ENCODE measurements at regions not wholly inside any gene's neighbourhood (a gene's known extent, or its start where the extent isn't known, plus 50 kb on each side); places are given as distances from the start of the nearest gene placed in this dataset.

DNA sequence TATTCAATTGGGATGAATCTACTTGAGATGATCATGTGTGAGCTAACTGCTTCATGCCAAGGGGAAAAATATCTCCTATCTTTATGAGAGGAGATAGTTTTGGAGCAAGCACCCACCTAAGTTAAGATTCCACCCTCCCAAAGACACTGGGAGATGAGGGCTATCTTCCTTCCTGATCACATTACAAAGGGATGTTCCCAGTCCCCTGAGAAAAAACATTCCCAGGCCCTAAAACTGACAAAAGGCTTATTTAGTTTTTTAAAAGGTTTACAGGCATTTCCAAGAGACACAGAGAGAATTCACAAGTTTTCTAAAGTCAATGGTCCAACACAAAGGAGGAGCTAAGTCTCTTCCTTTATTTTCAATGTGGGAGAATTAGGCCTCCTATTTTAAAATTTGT is 401.5 kb downstream of the FBXO15 start:
- Histone ChIP-seq H2AFZ (no peak overlapping the region), H4K20me1 (ENCODE audit: insufficient read depth, poor library complexity, severe bottlenecking) (no peaks in the 10 kb centered on the region), H3K27me3 (no peaks in the 10 kb centered on the region), H3K9me3 (ENCODE audit: low read depth) (no peaks in the 10 kb centered on the region), H3K27ac (no peak overlapping the region), H3K36me3 (replicated peaks; ENCODE audit: insufficient read depth, low read depth) (no peaks in the 10 kb centered on the region), H3K4me2 (no peak overlapping the region), H3K4me1 (ENCODE audit: insufficient read depth) (no peaks in the 10 kb centered on the region), H3K9me2 (replicated peaks; ENCODE audit: insufficient read depth) (no peaks in the 10 kb centered on the region), H3K4me3 (no peak overlapping the region), H3K79me2 (no peaks in the 10 kb centered on the region)
- TF ChIP-seq, protein P1, sequence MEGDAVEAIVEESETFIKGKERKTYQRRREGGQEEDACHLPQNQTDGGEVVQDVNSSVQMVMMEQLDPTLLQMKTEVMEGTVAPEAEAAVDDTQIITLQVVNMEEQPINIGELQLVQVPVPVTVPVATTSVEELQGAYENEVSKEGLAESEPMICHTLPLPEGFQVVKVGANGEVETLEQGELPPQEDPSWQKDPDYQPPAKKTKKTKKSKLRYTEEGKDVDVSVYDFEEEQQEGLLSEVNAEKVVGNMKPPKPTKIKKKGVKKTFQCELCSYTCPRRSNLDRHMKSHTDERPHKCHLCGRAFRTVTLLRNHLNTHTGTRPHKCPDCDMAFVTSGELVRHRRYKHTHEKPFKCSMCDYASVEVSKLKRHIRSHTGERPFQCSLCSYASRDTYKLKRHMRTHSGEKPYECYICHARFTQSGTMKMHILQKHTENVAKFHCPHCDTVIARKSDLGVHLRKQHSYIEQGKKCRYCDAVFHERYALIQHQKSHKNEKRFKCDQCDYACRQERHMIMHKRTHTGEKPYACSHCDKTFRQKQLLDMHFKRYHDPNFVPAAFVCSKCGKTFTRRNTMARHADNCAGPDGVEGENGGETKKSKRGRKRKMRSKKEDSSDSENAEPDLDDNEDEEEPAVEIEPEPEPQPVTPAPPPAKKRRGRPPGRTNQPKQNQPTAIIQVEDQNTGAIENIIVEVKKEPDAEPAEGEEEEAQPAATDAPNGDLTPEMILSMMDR (IDR thresholded peaks at IDR 0.05; ENCODE audit: poor library complexity) = no peak
- TF ChIP-seq EZH2 (IDR thresholded peaks at IDR 0.05; ENCODE audit: borderline replicate concordance) (no peak), EZH2phosphoT487 (IDR thresholded peaks at IDR 0.05; ENCODE audit: low read depth, severe bottlenecking, unreplicated experiment) (no peak)
- DNase-seq (ENCODE audit: low spot score) = no peak

DNA sequence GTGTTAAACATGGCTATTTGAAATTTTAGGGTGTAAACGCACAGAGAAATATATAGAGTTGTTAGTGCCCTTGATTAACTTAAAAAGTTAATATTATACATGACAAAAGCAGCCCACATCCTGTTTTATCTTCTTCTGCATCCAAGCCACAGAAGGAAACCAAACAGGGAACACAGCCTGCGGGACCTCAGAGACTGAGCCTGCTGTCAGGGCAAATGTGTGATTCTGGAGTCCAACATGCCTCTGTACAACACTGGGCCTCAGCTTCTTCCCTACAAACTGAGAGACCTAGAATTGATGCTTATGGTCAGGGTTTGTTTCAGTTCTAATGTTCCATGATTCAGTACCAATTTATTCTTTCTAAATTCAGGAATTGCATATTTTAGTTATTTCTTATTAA is 404.7 kb downstream of the FBXO15 start:
- no peaks in the 10 kb centered on the region for H3K9me2 ChIP-seq (replicated peaks; ENCODE audit: insufficient read depth)
- H3K9me3 ChIP-seq (ENCODE audit: low read depth) = no peaks in the 10 kb centered on the region
- no peak overlapping the region for H3K4me2 ChIP-seq
- no peak for TF ChIP-seq EZH2 (IDR thresholded peaks at IDR 0.05; ENCODE audit: borderline replicate concordance)
- no peak for TF ChIP-seq EZH2phosphoT487 (IDR thresholded peaks at IDR 0.05; ENCODE audit: low read depth, severe bottlenecking, unreplicated experiment)
- TF ChIP-seq, protein P1 (IDR thresholded peaks at IDR 0.05; ENCODE audit: poor library complexity) = no peak
- no peaks in the 10 kb centered on the region for H4K20me1 ChIP-seq (ENCODE audit: insufficient read depth, poor library complexity, severe bottlenecking)
- 85% methylated on average over 2 of the region's 2 CpGs for WGBS (ENCODE audit: low lambda C conversion rate, missing lambda C conversion rate)
- H3K27ac ChIP-seq = no peak overlapping the region
- no peaks in the 10 kb centered on the region for H3K4me1 ChIP-seq (ENCODE audit: insufficient read depth)
- H3K4me3 ChIP-seq = no peak overlapping the region
- no peak overlapping the region for H2AFZ ChIP-seq
- no peaks in the 10 kb centered on the region for H3K79me2 ChIP-seq
- no peak for DNase-seq (ENCODE audit: low spot score)
- H3K36me3 ChIP-seq (replicated peaks; ENCODE audit: insufficient read depth, low read depth) = no peaks in the 10 kb centered on the region
- no peaks in the 10 kb centered on the region for H3K27me3 ChIP-seq

DNA sequence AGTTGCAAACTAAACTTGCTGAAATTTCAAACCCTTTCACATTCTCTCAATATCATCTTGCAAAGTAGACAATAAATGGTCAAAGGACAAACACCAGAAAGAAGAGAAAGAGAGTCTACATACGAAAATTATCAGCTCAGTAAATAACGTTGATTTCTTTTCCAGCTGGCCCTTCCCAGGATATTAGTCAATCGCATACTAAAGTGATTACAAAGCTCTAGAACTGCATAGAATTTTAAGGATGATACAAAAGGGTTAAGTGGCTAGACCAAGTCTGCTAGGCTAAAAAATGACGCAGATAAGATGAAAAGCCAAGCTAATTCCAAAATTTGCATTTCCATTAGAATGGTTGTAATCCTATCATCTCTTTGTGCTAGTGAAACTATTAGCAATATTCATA is 405.7 kb downstream of the FBXO15 start:
- no peak overlapping the region for H2AFZ ChIP-seq
- no peaks in the 10 kb centered on the region for H4K20me1 ChIP-seq (ENCODE audit: insufficient read depth, poor library complexity, severe bottlenecking)
- H3K9me3 ChIP-seq (ENCODE audit: low read depth) = no peaks in the 10 kb centered on the region
- H3K27ac ChIP-seq = no peak overlapping the region
- H3K36me3 ChIP-seq (replicated peaks; ENCODE audit: insufficient read depth, low read depth) = no peaks in the 10 kb centered on the region
- no peak for DNase-seq (ENCODE audit: low spot score)
- H3K9me2 ChIP-seq (replicated peaks; ENCODE audit: insufficient read depth) = no peaks in the 10 kb centered on the region
- no peaks in the 10 kb centered on the region for H3K4me1 ChIP-seq (ENCODE audit: insufficient read depth)
- H3K27me3 ChIP-seq = no peaks in the 10 kb centered on the region
- no peak overlapping the region for H3K4me2 ChIP-seq
- no peak overlapping the region for H3K4me3 ChIP-seq
- no peaks in the 10 kb centered on the region for H3K79me2 ChIP-seq
- WGBS (ENCODE audit: low lambda C conversion rate, missing lambda C conversion rate) = 73% methylated on average over 4 of the region's 4 CpGs
- TF ChIP-seq, protein P1 (IDR thresholded peaks at IDR 0.05; ENCODE audit: poor library complexity) = no peak
- TF ChIP-seq EZH2phosphoT487 (IDR thresholded peaks at IDR 0.05; ENCODE audit: low read depth, severe bottlenecking, unreplicated experiment) = no peak
- no peak for TF ChIP-seq EZH2 (IDR thresholded peaks at IDR 0.05; ENCODE audit: borderline replicate concordance)

DNA sequence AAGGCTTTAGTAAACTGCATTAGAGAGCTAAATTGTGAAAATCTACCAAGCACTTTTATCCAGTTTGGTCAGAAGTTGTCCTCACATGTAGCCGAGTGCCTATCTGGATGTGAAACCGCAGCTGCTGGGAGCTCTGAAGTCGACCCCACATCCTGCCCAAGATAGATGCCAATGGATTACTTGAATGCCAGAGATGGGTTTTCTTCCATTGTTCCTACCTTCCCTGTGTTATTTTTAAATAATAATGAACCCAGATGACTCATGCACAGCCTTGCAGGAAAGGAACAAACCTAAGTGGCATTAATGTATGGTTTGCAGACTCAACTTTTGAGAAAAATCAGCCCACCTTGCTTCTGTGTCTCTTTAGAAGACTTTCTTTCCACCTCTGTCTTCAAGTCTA is 408.5 kb downstream of the FBXO15 start:
- H3K9me2 ChIP-seq (replicated peaks; ENCODE audit: insufficient read depth) = no peaks in the 10 kb centered on the region
- H3K4me1 ChIP-seq (ENCODE audit: insufficient read depth) = no peaks in the 10 kb centered on the region
- no peak for TF ChIP-seq EZH2 (IDR thresholded peaks at IDR 0.05; ENCODE audit: borderline replicate concordance)
- TF ChIP-seq EZH2phosphoT487 (IDR thresholded peaks at IDR 0.05; ENCODE audit: low read depth, severe bottlenecking, unreplicated experiment) = no peak
- TF ChIP-seq, protein P1 (IDR thresholded peaks at IDR 0.05; ENCODE audit: poor library complexity) = no peak
- DNase-seq (ENCODE audit: low spot score) = no peak
- H2AFZ ChIP-seq = no peak overlapping the region
- H4K20me1 ChIP-seq (ENCODE audit: insufficient read depth, poor library complexity, severe bottlenecking) = no peaks in the 10 kb centered on the region
- WGBS (ENCODE audit: low lambda C conversion rate, missing lambda C conversion rate) = 84% methylated on average over 3 of the region's 3 CpGs
- H3K79me2 ChIP-seq = no peaks in the 10 kb centered on the region
- H3K27ac ChIP-seq = no peak overlapping the region
- no peak overlapping the region for H3K4me3 ChIP-seq
- H3K27me3 ChIP-seq = no peaks in the 10 kb centered on the region
- H3K4me2 ChIP-seq = no peak overlapping the region
- no peaks in the 10 kb centered on the region for H3K36me3 ChIP-seq (replicated peaks; ENCODE audit: insufficient read depth, low read depth)
- H3K9me3 ChIP-seq (ENCODE audit: low read depth) = no peaks in the 10 kb centered on the region

All from hepatocyte (in vitro differentiated cells).